Body of pancreas (tissue), 4 donors: ENCODE measurements at regions not wholly inside any gene's neighbourhood (a gene's known extent, or its start where the extent isn't known, plus 50 kb on each side); places are given as distances from the start of the nearest gene placed in this dataset.

Experiments used
- ATAC-seq: fragments of 150-250 bp; one replicate; pipeline ENCODE4 v1.9.1; 2016
- DNase-seq, 4 donors: peaks; one replicate each; pipeline ENCODE4 v3.0.0-alpha.2; 2019
- H3K27ac ChIP-seq, 4 donors: fragments of 200-600 bp; sonication (generic); 1 replicate in 3 of 4; 2 replicates in 1 of 4; pipeline versions ENCODE4 v1.5.1 to v1.6.1; 2016 to 2019; ENCODE audit warnings: mild to moderate bottlenecking in 1 of 4, mixed read lengths in 1 of 4, moderate library complexity in 1 of 4
- H3K27me3 ChIP-seq, 2 donors: fragments of 200-600 bp; sonication (generic); one replicate each; pipeline ENCODE4 v1.6.0; 2016; ENCODE audit warnings: mild to moderate bottlenecking in 1 of 2
- H3K36me3 ChIP-seq, 2 donors: fragments of 200-600 bp; sonication (generic); replicated peaks in 1 of 2; 2 replicates each; pipeline ENCODE4 v1.5.1; 2016; ENCODE audit warnings: low read depth in 2 of 2; ENCODE audit not compliant: insufficient read depth in 1 of 2
- H3K4me1 ChIP-seq: fragments of 200-600 bp; sonication (generic); one replicate; pipeline ENCODE4 v1.6.0; 2016
- H3K4me3 ChIP-seq, 2 donors: fragments of 200-600 bp; sonication (generic); 1 replicate in 1 of 2; 2 replicates in 1 of 2; pipeline ENCODE4 v1.5.1; 2016 to 2019
- H3K9me3 ChIP-seq, 3 donors: fragments of 200-600 bp; sonication (generic); 1 replicate in 2 of 3; 2 replicates in 1 of 3; pipeline ENCODE4 v1.5.1; 2016
- POLR2A ChIP-seq, 3 donors: fragments of 450-650 bp; IDR thresholded peaks; one replicate each; pipeline ENCODE4 v1.6.1; 2016; ENCODE audit warnings: antibody characterized with exemption in 3 of 3, mild to moderate bottlenecking in 2 of 3
- WGBS, 2 donors: methylation state at CpG; one replicate each; pipeline ENCODE4 v1.1.5; 2017; 5-methylcytosine and 5-hydroxymethylcytosine counted together
- intact Hi-C: fragments of 100-400 bp; cut with DNase I; formaldehyde crosslinking; loops from one replicate; pipeline ENCODE4 v1.15.1; 2023
- TF ChIP-seq, protein P1 (sequence below), 7 experiments: fragments of 450-650 bp in 4 of 7; fragments of 200-600 bp in 3 of 7; sonication (generic) in 3 of 7; IDR thresholded peaks; one replicate each; pipeline ENCODE4 v1.5.1; 2016 to 2019; ENCODE audit warnings: antibody characterized with exemption in 7 of 7

DNA sequence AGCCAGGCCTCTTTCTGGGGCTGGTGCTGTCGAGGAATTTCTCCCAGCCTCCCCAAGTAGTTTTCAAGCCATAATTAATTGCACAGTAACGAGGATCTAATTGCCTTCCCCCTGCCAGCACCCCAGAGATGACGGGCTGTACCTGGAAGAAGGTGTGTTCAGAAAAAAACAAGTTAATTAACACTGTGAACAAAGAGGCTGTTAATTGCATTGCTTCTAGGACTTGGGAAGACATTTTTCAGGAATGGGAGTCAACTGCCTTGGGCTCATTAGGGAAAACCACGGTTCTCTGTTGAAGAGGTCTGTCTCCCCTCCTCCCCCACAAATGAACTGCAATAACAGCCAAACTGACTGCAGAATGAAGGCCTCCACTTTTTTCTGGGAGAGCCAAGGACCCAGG lies 176.7 kb downstream of the CCT6B start:
- TF ChIP-seq, protein P1, sequence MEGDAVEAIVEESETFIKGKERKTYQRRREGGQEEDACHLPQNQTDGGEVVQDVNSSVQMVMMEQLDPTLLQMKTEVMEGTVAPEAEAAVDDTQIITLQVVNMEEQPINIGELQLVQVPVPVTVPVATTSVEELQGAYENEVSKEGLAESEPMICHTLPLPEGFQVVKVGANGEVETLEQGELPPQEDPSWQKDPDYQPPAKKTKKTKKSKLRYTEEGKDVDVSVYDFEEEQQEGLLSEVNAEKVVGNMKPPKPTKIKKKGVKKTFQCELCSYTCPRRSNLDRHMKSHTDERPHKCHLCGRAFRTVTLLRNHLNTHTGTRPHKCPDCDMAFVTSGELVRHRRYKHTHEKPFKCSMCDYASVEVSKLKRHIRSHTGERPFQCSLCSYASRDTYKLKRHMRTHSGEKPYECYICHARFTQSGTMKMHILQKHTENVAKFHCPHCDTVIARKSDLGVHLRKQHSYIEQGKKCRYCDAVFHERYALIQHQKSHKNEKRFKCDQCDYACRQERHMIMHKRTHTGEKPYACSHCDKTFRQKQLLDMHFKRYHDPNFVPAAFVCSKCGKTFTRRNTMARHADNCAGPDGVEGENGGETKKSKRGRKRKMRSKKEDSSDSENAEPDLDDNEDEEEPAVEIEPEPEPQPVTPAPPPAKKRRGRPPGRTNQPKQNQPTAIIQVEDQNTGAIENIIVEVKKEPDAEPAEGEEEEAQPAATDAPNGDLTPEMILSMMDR (IDR thresholded peaks at IDR 0.05), result no peak
- TF ChIP-seq POLR2A (IDR thresholded peaks at IDR 0.05), result no peak
- Histone ChIP-seq H3K9me3 (no peaks in the 10 kb centered on the region), H3K4me1 (no peaks in the 10 kb centered on the region), H3K27me3 (no peaks in the 10 kb centered on the region), H3K27ac (no peak overlapping the region), H3K4me3 (no peak overlapping the region), H3K36me3 (no peaks in the 10 kb centered on the region)
- DNase-seq (no peak), ATAC-seq (no peak)
- WGBS, 2 donors, result 30 to 33% methylated on average over 4 of the region's 4 CpGs
- intact Hi-C loops, result no loop called here

DNA sequence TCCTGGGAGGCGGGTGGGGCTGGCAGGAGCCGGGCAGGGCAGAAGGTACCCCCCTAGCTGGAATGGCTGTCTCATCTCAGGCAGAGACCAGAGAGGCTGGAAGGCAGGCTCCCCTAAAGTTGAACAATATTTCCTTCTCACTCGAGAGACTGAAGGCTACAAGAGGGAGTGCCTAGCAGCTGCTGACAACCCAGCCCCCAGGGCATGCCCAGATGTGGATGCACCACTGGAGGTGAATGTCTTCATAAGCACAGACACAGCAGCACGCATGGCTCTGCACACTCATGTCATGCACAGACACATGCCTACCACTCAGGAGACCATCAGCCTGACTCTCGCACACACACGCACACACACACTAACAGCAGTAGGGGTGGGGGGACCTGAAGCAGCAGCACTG lies 179.0 kb downstream of the CCT6B start:
- H3K4me3 ChIP-seq, result no peak overlapping the region
- no peak for TF ChIP-seq POLR2A (IDR thresholded peaks at IDR 0.05)
- TF ChIP-seq, protein P1 (IDR thresholded peaks at IDR 0.05), result no peak
- no peaks in the 10 kb centered on the region for H3K36me3 ChIP-seq
- H3K9me3 ChIP-seq, result no peaks in the 10 kb centered on the region
- 72 to 75% methylated on average over 5 to 6 of the region's 6 CpGs for WGBS, 2 donors
- no peaks in the 10 kb centered on the region for H3K27me3 ChIP-seq
- no peaks in the 10 kb centered on the region for H3K4me1 ChIP-seq
- DNase-seq, result no peak
- ATAC-seq, result no peak
- no peak overlapping the region for H3K27ac ChIP-seq
- intact Hi-C loops, result no loop called here

DNA sequence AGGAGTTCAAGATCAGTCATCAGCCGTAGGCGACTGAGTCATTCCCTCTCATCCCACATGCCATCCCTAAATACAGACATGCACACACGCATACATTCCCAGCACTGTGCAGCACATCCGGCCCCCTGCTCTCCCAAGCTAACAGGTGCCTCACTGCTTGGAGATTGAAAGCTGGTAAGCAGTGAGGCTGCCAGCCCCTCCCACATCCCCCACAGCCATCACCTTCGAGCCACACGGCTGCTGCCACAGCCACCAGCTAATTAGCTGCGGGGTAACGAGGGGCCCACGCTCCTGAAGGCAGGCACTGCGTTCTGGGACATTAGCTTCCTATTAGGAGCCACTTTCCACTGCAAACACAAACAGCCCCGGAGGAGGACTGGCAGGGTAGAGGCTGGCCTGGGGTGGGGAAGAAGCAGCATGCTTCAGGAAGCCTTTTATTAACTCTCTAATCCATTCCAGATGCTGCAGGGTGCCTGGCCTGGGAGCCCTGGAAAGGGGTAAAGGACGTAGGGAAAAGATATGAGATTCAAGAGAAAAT lies 179.6 kb downstream of the CCT6B start:
- TF ChIP-seq, protein P1 (IDR thresholded peaks at IDR 0.05), result no peak
- TF ChIP-seq POLR2A (IDR thresholded peaks at IDR 0.05), result no peak
- Histone ChIP-seq H3K4me3 (no peak overlapping the region), H3K4me1 (no peaks in the 10 kb centered on the region), H3K27me3 (no peaks in the 10 kb centered on the region), H3K36me3 (no peaks in the 10 kb centered on the region), H3K27ac (no peak overlapping the region), H3K9me3 (no peaks in the 10 kb centered on the region)
- intact Hi-C loops, result no loop called here
- DNase-seq (peak in 1 of 4 donors; percentile 2), ATAC-seq (no peak)
- WGBS, 2 donors, result 42 to 50% methylated on average over 7 to 12 of the region's 12 CpGs

DNA sequence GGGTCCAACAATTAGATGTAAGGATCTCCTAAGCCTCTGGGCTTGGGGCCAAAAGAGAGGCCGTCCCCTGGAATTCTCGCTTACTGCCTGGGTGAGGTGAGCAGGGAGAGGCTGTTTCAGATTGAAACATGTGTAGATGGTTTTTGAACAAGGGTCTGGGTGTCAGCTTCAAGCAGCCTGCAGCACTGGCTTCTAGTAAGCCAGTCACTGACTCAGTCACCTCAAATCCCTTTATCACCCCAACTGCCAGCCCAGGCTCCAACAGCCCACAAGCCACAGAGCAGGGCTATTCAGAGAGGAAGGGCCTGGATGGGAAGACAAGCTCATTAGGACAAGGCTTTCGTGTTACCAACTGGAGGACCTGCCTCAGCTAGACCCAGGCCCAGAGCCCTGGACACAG lies 180.2 kb downstream of the CCT6B start:
- 77 to 82% methylated on average over 3 of the region's 3 CpGs for WGBS, 2 donors
- no peaks in the 10 kb centered on the region for H3K4me1 ChIP-seq
- no peak for ATAC-seq

DNA sequence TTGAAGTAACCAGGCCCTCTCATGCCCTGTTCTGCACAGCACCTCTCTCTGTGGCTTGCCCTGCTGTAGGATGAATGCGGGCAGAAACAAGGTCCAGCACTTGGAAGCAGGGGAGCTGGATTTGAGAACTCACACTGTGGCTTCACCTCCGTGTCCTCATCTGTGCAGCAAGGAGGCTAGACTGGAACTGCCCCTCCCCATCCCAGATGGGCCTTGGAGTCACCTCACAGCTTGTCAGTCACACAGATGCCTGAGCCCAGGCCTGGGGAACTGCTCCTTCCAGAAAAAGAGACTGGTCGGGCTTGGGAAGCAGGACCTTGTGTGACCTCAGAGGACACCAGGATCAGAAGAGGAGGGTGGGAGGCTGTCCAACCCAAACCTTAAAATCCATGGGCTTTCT lies 180.8 kb downstream of the CCT6B start:
- Histone ChIP-seq H3K27ac (no peak overlapping the region), H3K36me3 (no peaks in the 10 kb centered on the region), H3K9me3 (no peaks in the 10 kb centered on the region), H3K4me1 (no peaks in the 10 kb centered on the region), H3K27me3 (no peaks in the 10 kb centered on the region), H3K4me3 (no peak overlapping the region)
- TF ChIP-seq POLR2A (IDR thresholded peaks at IDR 0.05), result no peak
- TF ChIP-seq, protein P1 (IDR thresholded peaks at IDR 0.05), result no peak
- no peak for DNase-seq
- 83 to 100% methylated on average over 2 to 3 of the region's 3 CpGs for WGBS, 2 donors
- no peak for ATAC-seq
- intact Hi-C loops, result no loop called here

More for the DNA sequence above, 180.2 kb downstream of the CCT6B start:
- TF ChIP-seq, protein P1 (IDR thresholded peaks at IDR 0.05), result no peak
- TF ChIP-seq POLR2A (IDR thresholded peaks at IDR 0.05), result no peak
- H3K27ac ChIP-seq, result no peak overlapping the region
- no peaks in the 10 kb centered on the region for H3K36me3 ChIP-seq
- intact Hi-C loops, result no loop called here
- no peak overlapping the region for H3K4me3 ChIP-seq
- H3K9me3 ChIP-seq, result no peaks in the 10 kb centered on the region
- DNase-seq, result no peak
- H3K27me3 ChIP-seq, result no peaks in the 10 kb centered on the region
